ENCODE measurements at regions not wholly inside any gene's neighbourhood (a gene's known extent, or its start where the extent isn't known, plus 50 kb on each side); places are given as distances from the start of the nearest gene placed in this dataset.
A peak's percentile ranks its signal among the peaks of the same experiment; 100 is the strongest.
"Not testable (repeated sequence)": the region's sequence is repeated elsewhere in the genome, so short reads cannot be mapped to it uniquely, and the experiment has no call there.

GRCh38 chr22:22756109-22756508 is 111.7 kb downstream of the GGTLC2 start:
- Histone ChIP-seq H3K27ac (no peak overlapping the region), H3K4me3 (no peak overlapping the region)
- peak; percentile 45 for DNase-seq (ENCODE audit: low spot score)
- no peak for TF ChIP-seq CTCF (IDR thresholded peaks at IDR 0.05)

GRCh38 chr22:22756551-22757201 is 112.3 kb downstream of the GGTLC2 start:
- peak; percentile 24 for DNase-seq (ENCODE audit: low spot score)
- not testable (repeated sequence) for H3K27ac ChIP-seq, H3K4me3 ChIP-seq

- peak; percentile 52 for DNase-seq (ENCODE audit: low spot score)
- not testable (repeated sequence) for H3K4me3 ChIP-seq, H3K27ac ChIP-seq
Observed at GRCh38 chr22:22758101-22758807, 113.8 kb downstream of the GGTLC2 start.

GRCh38 chr22:22759371-22759770 is 115.0 kb downstream of the GGTLC2 start:
- no peak for TF ChIP-seq CTCF (IDR thresholded peaks at IDR 0.05)
- DNase-seq (ENCODE audit: low spot score), result peak; percentile 31
- H3K4me3 ChIP-seq, result no peak overlapping the region
- H3K27ac ChIP-seq, result no peak overlapping the region

GRCh38 chr22:22759889-22760546 is 115.6 kb downstream of the GGTLC2 start:
- H3K4me3 ChIP-seq, result no peak overlapping the region
- no peak overlapping the region for H3K27ac ChIP-seq
- TF ChIP-seq CTCF (IDR thresholded peaks at IDR 0.05), result no peak
- DNase-seq (ENCODE audit: low spot score), result peak; percentile 16

- no peak overlapping the region for H3K27ac ChIP-seq
- DNase-seq (ENCODE audit: low spot score), result no peak
- H3K4me3 ChIP-seq, result no peak overlapping the region
- TF ChIP-seq CTCF (IDR thresholded peaks at IDR 0.05), result no peak
Observed at GRCh38 chr22:22761606-22761962, 117.2 kb downstream of the GGTLC2 start.

GRCh38 chr22:22761963-22762772 is 117.8 kb downstream of the GGTLC2 start:
- peak; percentile 64 for DNase-seq (ENCODE audit: low spot score)
- no peak for TF ChIP-seq CTCF (IDR thresholded peaks at IDR 0.05)
- Histone ChIP-seq H3K27ac (no peak overlapping the region), H3K4me3 (no peak overlapping the region)

Data from coronary artery (tissue), 2 donors.